Astrocyte (in vitro differentiated cells and primary cell): ENCODE measurements at regions not wholly inside any gene's neighbourhood (a gene's known extent, or its start where the extent isn't known, plus 50 kb on each side); places are given as distances from the start of the nearest gene placed in this dataset.
"Not testable (repeated sequence)": the region's sequence is repeated elsewhere in the genome, so short reads cannot be mapped to it uniquely, and the experiment has no call there.

ENCODE experiments used
- DNase-seq: peaks from one replicate; pipeline ENCODE4 v3.0.0-alpha.2; 2010; ENCODE audit warnings: low read depth
- FAIRE-seq: peaks from 2 replicates; lab custom pipeline; 2011; peaks lifted over from hg19 to GRCh38; lab: Jason Lieb, UNC
- H2AFZ ChIP-seq: 2 replicates; pipeline ENCODE4 v1.6.0; 2012; ENCODE audit warnings: low read depth, low read length, inconsistent platforms
- H3K27ac ChIP-seq: 2 replicates; pipeline ENCODE4 v1.5.1; 2011; ENCODE audit warnings: low read depth, low read length, inconsistent platforms
- H3K27me3 ChIP-seq: 2 replicates; pipeline ENCODE4 v1.6.0; 2011; ENCODE audit warnings: low read length, inconsistent platforms; ENCODE audit not compliant: insufficient read depth
- H3K36me3 ChIP-seq: 2 replicates; pipeline ENCODE4 v1.5.1; 2011; ENCODE audit warnings: low read length, inconsistent platforms; ENCODE audit not compliant: insufficient read depth
- H3K4me1 ChIP-seq: 2 replicates; pipeline ENCODE4 v1.5.1; 2011; ENCODE audit warnings: low read length, inconsistent platforms; ENCODE audit not compliant: insufficient read depth
- H3K4me2 ChIP-seq: 2 replicates; pipeline ENCODE4 v1.6.0; 2012; ENCODE audit warnings: low read length, inconsistent platforms
- H3K4me3 ChIP-seq: 2 replicates; pipeline ENCODE4 v1.5.1; 2011; ENCODE audit warnings: low read depth, mild to moderate bottlenecking, low read length, inconsistent platforms; ENCODE audit not compliant: insufficient read depth
- H3K79me2 ChIP-seq: 2 replicates; pipeline ENCODE4 v1.6.0; 2012; ENCODE audit warnings: mild to moderate bottlenecking, low read length, inconsistent platforms; ENCODE audit not compliant: insufficient read depth
- H3K9ac ChIP-seq: 2 replicates; pipeline ENCODE4 v1.6.0; 2012; ENCODE audit warnings: mild to moderate bottlenecking, low read length, inconsistent platforms
- H3K9me3 ChIP-seq: 2 replicates; pipeline ENCODE4 v1.5.1; 2012; ENCODE audit warnings: low read depth, mild to moderate bottlenecking, low read length, inconsistent platforms; ENCODE audit not compliant: insufficient read depth
- H4K20me1 ChIP-seq: 2 replicates; pipeline ENCODE4 v1.6.0; 2012; ENCODE audit warnings: low read length, inconsistent platforms; ENCODE audit not compliant: insufficient read depth
- H3K27ac Mint-ChIP-seq: one replicate; pipeline ENCODE4 v1.8.0; 2021; ENCODE audit warnings: mild to moderate bottlenecking, mixed read lengths; ENCODE audit not compliant: unreplicated experiment
- H3K27me3 Mint-ChIP-seq: one replicate; pipeline ENCODE4 v1.8.0; 2021; ENCODE audit warnings: low read depth, mixed read lengths; ENCODE audit not compliant: unreplicated experiment
- H3K36me3 Mint-ChIP-seq: one replicate; pipeline ENCODE4 v1.8.0; 2021; ENCODE audit warnings: low read depth, mixed read lengths; ENCODE audit not compliant: unreplicated experiment
- H3K4me1 Mint-ChIP-seq: one replicate; pipeline ENCODE4 v1.8.0; 2021; ENCODE audit warnings: low read depth, mixed read lengths; ENCODE audit not compliant: unreplicated experiment
- H3K4me3 Mint-ChIP-seq: one replicate; pipeline ENCODE4 v1.8.0; 2021; ENCODE audit warnings: mild to moderate bottlenecking, moderate library complexity, mixed read lengths; ENCODE audit not compliant: unreplicated experiment
- H3K9me3 Mint-ChIP-seq: one replicate; pipeline ENCODE4 v1.8.0; 2021; ENCODE audit warnings: mild to moderate bottlenecking, mixed read lengths; ENCODE audit not compliant: unreplicated experiment
- EZH2 ChIP-seq: IDR thresholded peaks from 2 replicates; pipeline ENCODE4 v1.6.1; 2012; ENCODE audit warnings: mild to moderate bottlenecking, low read length, inconsistent platforms; ENCODE audit not compliant: insufficient read depth
- TF ChIP-seq, protein P1 (sequence below): IDR thresholded peaks from 2 replicates; pipeline ENCODE4 v1.5.1; 2011; ENCODE audit warnings: low read depth, mild to moderate bottlenecking, inconsistent platforms, low read length, moderate library complexity; ENCODE audit not compliant: insufficient read depth

GRCh38 chr6:131476362-131476761 is 96.7 kb upstream of the ARG1 start:
- TF ChIP-seq EZH2 = no peak
- TF ChIP-seq, protein P1, sequence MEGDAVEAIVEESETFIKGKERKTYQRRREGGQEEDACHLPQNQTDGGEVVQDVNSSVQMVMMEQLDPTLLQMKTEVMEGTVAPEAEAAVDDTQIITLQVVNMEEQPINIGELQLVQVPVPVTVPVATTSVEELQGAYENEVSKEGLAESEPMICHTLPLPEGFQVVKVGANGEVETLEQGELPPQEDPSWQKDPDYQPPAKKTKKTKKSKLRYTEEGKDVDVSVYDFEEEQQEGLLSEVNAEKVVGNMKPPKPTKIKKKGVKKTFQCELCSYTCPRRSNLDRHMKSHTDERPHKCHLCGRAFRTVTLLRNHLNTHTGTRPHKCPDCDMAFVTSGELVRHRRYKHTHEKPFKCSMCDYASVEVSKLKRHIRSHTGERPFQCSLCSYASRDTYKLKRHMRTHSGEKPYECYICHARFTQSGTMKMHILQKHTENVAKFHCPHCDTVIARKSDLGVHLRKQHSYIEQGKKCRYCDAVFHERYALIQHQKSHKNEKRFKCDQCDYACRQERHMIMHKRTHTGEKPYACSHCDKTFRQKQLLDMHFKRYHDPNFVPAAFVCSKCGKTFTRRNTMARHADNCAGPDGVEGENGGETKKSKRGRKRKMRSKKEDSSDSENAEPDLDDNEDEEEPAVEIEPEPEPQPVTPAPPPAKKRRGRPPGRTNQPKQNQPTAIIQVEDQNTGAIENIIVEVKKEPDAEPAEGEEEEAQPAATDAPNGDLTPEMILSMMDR = no peak
- Histone ChIP-seq H3K4me1 (no peaks in the 10 kb centered on the region), H2AFZ (no peak overlapping the region), H3K9me3 (no peaks in the 10 kb centered on the region), H3K4me2 (no peak overlapping the region), H4K20me1 (no peaks in the 10 kb centered on the region), H3K27ac (no peak overlapping the region), H3K27me3 (no peaks in the 10 kb centered on the region), H3K36me3 (no peaks in the 10 kb centered on the region), H3K4me3 (no peak overlapping the region), H3K9ac (no peak overlapping the region), H3K79me2 (no peaks in the 10 kb centered on the region)
- Mint-ChIP-seq H3K36me3 (peaks cover 2% of the 10 kb centered on the region), H3K9me3 (peaks cover 2% of the 10 kb centered on the region), H3K4me3 (no peak overlapping the region), H3K4me1 (no peaks in the 10 kb centered on the region), H3K27me3 (no peaks in the 10 kb centered on the region), H3K27ac (no peak overlapping the region)
- no peak for DNase-seq
- no peak for FAIRE-seq

DNA sequence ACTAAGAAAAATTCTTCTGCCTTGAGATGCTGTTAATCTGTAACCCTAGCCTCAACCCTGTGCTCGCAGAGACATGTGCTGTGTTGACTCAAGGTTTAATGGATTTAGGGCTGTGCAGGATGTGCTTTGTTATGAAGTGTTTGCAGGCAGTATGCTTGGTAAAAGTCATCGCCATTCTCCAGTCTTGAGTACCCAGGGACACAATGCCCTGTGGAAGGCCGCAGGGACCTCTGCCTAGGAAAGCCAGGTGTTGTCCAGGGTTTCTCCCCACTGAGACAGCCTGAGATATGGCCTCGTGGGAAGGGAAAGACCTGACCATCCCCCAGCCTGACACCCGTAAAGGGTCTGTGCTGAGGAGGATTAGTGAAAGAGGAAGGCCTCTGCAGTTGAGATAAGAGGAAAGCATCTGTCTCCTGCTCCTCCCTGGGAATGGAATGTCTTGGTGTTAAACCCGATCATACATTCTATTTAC is 94.2 kb upstream of the ARG1 start:
- DNase-seq, H3K27ac Mint-ChIP-seq: not testable (repeated sequence)

DNA sequence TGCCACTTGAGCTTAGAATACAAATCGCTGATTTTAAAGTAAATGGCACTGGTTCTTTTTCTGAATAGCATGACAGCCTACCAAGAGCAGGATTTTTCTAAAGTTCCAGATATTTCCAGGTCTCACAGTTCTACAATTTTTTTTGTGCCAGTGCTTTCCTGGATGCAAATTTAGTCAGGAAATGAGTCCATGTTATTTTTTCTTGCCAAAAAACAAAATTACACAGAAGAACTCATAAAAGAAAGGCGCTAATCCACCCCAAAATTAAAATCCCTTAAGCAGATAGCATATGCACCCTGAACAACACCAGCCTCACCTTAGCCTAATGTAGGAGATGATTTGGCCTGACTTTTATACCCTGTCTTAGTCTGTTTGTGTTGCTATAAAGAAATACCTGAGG is 86.4 kb upstream of the ARG1 start:
- Histone ChIP-seq H3K4me3 (no peak overlapping the region), H3K4me1 (no peaks in the 10 kb centered on the region), H3K36me3 (no peaks in the 10 kb centered on the region), H3K27ac (no peak overlapping the region), H3K4me2 (no peak overlapping the region), H2AFZ (no peak overlapping the region), H3K27me3 (peaks cover 3% of the 10 kb centered on the region), H3K9me3 (no peaks in the 10 kb centered on the region), H3K79me2 (no peaks in the 10 kb centered on the region), H3K9ac (no peak overlapping the region), H4K20me1 (no peaks in the 10 kb centered on the region)
- TF ChIP-seq, protein P1 = no peak
- no peak for TF ChIP-seq EZH2
- no peak overlapping the region for H3K27ac Mint-ChIP-seq
- FAIRE-seq = no peak
- DNase-seq = no peak
- H3K27me3 Mint-ChIP-seq = peaks cover 2% of the 10 kb centered on the region
- H3K4me3 Mint-ChIP-seq = no peak overlapping the region
- no peaks in the 10 kb centered on the region for H3K36me3 Mint-ChIP-seq
- H3K9me3 Mint-ChIP-seq = no peaks in the 10 kb centered on the region
- H3K4me1 Mint-ChIP-seq = no peaks in the 10 kb centered on the region

More for the DNA sequence above, 94.2 kb upstream of the ARG1 start:
- not testable (repeated sequence) for H4K20me1 ChIP-seq, H3K36me3 ChIP-seq, H3K27me3 ChIP-seq, H3K9me3 Mint-ChIP-seq, H3K9ac ChIP-seq, H3K4me3 Mint-ChIP-seq, H3K9me3 ChIP-seq, H3K4me1 ChIP-seq, H3K27me3 Mint-ChIP-seq, H2AFZ ChIP-seq, H3K4me2 ChIP-seq, H3K36me3 Mint-ChIP-seq, H3K4me1 Mint-ChIP-seq, H3K4me3 ChIP-seq, H3K27ac ChIP-seq, FAIRE-seq, H3K79me2 ChIP-seq
